NCI-H146 treated with DMSO at 0.1 percent for 48 hours (cell line): ENCODE measurements at regions not wholly inside any gene's neighbourhood (a gene's known extent, or its start where the extent isn't known, plus 50 kb on each side); places are given as distances from the start of the nearest gene placed in this dataset.
"Not testable (repeated sequence)": the region's sequence is repeated elsewhere in the genome, so short reads cannot be mapped to it uniquely, and the experiment has no call there.

Source experiments
- DNase-seq: peaks from one replicate; lab custom pipeline; 2025; ENCODE audit not compliant: unreplicated experiment; lab: John Stamatoyannopoulos, UW

DNA sequence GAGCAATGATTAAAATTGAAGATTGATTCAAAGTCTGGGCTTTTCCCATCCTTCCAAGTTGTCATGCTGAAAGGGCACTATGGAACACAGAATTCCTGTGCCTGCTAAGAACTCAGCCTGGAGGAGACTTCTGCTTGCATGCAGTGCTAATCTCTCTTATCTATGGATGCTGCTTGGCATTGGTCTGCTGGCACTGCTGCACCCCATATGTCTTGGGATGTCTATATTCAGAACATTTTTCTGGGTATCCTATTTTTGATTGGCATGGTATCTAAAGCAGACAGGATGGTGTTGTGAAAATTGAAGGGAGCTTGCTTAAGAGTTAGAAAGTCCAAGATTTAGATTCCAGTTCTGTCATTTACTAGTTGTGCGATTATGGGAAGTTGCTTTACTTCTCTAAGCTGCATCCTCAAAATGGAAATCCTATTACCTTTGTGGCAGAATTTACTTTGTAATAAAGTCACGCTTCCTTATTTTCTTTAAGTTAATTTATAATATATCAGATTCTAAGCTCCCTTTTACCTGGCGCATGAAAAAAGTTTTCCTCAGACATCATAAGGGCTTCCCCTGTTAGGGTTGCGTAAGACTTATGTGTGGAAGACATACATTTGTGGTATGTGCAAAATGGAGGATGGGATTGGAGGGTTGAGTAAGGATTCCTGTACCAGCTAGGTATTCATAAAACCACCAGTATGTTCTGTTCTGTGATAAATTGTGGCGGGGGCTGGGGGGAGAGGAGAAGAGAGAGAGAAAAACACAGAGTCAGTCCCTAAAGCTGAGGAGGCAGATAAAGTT, 254.0 kb downstream of the DMAC1 start:
- no peak for DNase-seq

DNA sequence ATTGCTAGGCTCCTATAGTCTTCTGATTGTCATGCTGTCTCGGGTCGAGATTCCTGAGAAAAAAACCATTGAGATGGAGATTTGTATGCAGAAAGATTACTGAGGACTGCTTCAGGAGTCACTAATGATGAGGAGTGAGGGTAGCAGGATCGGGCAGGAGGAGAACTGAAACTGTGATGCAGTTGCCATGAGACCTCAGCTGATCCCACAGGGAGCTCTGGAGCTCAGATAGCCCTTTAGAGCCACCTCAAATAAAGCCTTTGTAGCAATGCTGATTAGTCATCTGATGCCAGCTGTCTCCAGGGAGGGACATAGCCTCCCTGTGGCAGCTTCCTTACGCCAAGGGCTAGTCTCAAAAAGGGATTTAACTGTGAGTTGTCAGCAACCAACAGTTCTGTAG, 256.9 kb downstream of the DMAC1 start:
- DNase-seq: peak; percentile 70

DNA sequence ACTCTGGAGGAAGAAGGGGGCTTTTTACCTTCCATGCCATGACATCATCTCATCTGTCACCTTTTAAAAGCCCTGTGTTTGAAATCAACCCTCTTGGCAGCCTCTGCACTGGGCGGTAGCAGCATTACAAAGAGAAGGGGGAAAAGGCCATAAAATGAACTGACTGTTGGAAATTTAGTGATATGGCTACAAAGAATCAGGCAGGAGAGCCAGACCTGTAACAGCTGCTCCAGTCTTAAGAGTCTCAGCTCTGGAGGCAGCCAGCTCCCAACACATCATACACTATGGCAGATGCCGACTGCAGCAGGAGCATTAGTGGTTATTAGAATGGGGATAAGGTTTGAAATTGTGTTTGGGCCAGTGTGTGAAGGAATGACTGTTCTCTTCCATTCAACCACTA, 257.5 kb downstream of the DMAC1 start:
- no peak for DNase-seq

DNA sequence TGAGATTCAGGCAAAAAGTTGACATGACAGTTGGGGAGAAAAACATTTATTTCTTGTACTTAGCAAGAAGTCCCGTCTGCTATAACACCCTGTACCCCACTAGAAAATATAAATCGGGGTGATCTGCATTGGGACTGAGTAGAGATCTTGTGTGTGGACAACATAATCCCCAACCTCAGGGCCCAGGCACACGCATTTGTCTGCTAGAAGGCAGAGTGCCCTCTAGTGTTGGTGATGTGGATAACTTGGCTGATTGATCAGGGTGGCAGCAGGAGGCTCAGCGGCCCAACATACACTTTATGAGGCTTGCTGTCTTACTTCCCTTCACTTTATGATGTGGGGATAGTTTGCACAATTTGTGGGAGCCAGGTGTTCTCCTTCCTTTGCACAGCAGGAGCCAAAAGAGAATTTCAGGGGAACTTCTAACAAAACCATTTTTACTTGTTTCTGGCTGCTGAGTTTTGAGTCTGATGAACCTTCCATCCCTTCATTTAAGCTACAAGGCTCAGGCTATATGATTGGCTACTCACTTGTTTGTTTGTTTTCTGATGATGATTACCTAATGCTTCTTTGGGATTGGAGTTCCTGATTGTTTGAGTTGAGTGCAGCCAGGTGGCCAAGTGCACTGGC, 263.2 kb downstream of the DMAC1 start:
- DNase-seq: peak; percentile 84

DNA sequence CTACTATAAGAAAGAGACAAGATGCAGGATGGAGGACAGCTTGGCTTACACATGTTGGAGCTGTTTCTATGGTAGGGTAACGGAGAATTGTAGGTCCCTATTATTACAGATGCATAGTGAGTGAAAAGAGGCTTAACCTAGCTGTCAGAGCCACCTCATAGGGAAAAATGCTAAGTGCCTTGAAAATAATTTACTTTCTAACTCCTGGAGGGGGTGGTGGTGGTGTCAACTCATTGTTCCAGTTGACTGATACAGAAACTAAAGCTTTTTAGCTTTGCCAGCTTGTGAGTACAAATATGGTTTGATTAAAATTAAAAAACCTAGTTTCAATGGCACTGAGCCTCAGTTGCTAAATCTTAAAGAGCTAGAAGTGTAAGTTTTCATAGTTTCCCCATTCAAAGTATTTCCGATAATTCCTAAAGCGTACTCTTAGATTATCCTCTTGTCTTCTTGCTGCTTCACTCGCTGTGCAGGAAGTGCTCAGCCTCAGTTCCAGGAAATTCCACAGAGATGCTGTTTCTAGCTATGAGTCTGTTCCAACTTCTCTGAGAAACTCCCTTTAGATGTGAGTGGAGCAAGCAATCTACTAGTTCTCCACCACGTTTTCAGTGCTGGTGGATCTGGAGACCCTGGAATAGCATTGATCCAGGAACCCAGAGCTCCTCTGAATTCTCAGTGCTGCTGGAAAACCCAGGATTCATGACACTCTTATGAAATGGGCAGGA, 265.2 kb downstream of the DMAC1 start:
- DNase-seq: no peak

DNA sequence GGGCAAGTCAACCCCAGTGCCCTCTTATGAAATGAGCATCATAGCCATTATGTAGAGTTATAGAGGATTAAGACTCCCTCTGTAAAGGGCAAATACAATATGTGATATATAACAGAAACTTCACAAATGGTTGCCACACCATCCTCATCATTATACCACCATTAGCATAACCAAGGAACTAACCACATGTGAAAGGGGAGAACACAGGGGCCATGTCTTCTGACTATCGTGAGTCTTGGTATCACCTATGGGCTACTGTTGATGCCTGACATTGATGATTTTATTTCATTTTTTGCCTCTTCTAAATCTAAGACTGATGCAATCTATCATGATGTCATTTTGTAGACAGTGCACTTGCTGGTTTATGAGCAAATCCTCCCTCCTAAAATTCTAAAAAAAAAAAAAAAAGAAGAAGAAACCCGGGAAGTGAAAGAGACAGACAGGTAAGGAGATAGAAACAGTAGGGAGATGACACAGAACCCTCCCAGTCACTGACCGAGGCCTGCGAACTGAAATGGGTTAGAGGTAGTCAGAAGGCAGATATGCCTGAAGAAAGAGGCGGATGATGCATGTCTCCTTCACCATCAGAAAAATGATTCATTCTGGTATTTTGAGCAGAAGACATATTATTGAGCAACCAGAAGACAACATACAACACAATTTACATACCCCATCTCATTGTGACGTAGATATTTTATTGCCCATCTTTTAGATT, 266.0 kb downstream of the DMAC1 start:
- no peak for DNase-seq

DNA sequence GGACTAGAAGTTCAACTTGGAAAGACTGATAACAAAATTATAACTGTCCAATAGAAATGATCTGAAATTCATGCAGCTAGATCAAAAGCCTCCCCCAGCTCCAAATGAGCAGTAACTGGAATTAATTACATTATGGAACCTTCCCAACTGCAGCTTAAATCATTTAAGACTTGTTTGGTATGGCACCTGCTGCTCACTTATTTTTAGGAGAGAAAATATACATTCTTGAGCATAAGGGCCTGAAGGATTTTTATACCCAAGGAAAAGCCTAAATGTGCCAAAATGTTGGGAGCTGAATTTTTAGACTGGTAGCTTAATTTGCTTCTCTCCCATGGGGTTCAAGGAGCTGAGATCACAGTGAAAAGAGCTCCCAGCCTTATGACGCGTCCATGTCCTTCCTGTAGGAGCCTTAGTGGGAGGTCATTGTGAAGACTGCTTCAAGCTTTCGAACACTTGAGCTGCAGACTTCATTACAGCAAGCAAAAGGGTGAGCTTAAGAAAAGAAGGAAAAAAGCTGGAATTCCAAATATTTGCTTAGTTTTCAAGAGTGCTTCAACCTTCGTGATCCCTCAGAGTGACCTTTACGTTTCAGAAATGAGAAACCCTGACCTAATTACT, 276.0 kb downstream of the DMAC1 start:
- DNase-seq: no peak

DNA sequence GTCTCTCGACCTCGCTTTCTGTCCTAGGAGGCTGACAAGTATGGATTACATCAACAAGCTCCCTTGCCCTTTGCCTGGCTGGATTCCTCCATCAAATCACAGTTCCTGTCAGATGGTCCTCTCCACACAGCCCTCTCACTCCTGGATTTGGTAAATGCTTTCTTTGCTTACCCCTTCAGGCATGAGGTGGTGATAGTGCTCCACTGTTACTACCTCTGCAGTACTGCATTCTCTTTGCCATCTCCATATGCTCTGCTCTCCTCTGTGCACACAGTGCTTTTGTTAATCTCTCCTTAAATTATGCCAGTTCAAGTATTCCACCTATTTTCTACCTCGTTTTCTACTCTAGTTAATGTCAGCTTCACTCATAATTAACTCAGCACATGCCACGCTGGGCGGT, 279.2 kb downstream of the DMAC1 start:
- no peak for DNase-seq

DNA sequence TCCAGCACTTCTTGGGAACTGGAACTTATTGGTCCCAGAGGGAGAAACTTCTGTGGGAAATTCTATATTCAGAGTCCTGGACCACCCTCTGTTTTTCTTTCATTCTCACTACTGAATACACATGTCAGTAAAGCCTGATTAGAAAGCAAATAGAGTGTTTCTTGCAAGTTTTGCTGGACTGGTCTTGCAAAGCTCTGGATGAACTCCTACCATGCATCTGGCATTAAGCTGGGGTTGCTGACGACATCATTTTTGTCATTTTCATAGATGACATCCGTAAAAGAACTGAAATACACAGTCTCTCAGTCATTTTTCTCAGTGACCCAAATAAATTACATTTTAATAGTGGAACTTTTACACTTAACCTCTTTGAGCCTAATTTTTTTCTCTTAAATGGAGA, 283.2 kb downstream of the DMAC1 start:
- no peak for DNase-seq

DNA sequence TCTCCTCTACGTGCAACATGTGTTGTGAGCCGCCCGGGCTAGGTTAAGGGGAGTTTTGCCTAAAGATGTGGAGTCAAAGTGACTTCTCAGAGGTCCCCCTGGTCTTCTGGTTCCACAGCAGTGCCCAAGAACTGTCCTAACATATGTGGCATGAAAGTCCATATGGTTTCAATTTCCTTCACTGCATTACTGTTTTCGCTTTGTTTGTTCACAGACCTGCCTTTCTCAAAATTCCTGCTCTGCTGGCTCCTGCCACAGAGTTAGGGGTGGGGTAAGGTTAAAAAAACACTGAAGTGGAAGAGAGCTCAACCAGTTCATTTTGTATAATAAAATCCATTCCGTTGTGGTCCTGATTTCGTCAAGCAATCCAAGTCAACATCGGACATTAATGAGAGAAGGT, 289.4 kb downstream of the DMAC1 start:
- no peak for DNase-seq

DNA sequence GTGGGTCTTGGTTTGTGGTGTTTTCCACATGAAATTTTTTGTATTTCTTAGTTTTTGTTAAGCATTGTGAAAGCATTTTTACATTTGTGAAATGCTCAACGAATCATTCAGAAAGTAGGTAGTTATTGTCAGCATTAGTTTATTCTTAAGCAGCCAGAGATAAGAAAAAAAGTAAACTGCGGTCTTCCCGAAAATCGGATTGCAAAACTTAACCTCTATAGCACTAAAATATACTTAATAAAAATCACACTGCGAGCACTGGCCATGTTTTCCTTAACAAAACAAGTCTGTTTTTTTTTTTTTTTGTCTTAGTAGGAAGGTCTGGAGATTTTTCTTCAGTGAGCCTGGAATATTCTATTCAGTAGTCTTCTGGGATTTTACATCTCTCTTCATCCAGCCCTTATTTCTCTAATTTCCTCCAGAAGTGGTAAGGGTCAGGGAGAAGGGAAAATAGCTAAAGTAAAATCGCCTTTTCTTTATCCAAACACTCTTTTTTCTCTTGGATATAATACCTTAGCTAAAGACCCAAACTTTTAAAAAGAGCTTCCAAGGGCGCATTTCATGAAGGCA, 289.9 kb downstream of the DMAC1 start:
- no peak for DNase-seq

DNA sequence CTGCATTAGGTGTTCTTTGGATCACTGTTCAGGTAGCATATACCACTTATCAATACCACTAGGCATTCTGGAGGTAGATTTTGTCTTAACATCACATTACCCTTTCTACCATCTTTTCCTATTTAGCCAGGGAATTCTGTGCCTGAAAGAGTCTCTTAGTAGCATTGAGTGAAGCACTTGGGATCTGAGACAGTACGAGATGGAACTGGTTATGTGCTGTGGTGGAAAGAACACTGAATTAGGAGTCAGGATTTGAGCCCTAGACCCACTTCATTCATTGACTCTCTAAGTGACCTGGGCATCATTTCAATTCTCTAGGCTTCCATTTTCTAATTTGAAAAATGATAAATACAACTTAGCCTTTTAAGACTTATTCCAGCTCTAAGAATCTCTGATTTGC, 291.1 kb downstream of the DMAC1 start:
- no peak for DNase-seq

DNA sequence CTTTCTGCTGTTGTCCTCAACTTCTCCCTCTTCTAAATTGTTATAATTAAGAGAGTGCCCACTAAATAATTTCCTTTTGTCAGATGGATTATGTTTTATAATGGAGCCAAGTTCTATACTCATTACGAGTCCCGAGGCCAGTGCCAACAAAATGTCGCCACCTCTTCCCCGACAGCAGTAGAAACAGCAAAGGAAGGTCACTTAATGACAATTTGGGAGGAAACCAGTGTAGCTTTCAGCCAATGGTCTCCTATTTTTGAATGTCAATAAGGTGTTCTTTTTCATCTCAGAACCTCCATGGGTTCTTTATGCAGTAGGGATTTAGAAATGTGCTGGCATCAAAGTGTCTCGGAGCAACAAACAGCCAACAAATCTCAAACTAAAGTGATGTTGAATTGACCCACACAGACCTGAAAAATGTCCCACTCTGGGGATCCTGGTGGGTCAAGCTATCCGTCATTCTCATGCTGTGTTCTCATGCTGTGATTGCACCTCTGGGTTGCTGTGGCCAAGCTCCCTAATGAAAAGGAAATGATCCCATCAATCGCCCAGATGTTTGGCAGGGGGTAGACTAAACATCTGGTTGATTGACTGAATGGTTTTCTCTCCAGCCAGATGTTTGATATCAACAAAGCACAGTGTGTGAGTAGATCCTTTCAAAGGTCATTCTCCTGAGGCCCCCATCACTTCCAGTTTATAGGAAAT, 291.9 kb downstream of the DMAC1 start:
- no peak for DNase-seq

DNA sequence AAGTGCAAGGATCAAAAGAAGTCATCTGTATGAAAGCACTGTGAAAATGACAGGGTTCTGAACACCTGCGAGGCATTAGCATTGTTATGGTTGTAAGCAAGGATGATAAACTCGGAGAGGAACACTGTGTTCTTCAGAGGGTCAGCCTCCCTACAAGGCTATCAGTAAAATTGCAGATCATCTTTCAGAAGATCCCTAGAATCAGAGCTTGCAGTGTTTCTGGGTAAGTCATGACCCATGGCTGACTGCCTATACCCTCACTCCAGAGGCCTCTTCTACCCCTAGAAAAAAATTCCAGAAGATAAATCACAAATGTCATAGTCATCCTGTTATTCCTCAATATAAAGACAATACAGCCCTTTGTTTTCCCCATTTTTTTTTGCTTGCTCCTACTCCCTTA, 292.6 kb downstream of the DMAC1 start:
- no peak for DNase-seq

DNA sequence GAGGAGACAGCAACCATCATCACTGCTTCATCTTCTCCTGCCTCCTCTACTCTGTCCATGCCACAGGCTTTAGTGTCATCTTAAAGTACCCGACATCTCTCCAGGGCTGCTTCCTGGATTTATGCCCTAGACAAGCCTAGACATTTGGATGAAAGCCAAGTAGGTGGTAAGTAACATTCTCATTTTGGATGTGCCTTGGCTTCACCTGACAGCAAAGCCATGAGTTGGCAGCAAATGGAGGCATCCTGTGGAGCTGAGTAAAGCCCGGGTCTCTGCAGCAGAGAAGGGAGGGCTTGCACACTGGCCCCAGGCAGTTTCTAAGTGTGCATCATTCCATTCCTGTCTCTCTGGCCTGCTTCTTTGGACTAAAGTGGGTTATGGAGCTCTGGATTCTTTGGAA, 299.1 kb downstream of the DMAC1 start:
- DNase-seq: no peak

DNA sequence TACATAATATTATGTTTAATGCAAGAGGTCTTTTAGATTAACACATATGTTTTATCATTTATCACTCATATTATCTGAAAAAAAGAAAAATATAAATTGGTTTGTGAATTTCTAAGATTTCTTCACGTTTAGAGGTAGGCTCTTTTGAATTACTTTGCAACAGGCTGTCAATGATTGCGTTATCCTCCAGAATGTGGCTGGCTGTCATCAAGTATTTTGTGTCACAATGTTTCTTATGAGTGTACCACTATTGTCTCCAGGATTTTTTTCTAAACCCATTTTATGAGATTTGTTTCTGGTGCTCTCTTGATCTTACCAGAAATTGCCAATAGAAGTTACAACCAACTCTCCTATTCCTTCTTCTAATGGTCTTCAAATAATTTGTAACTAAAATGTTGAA, 307.9 kb downstream of the DMAC1 start:
- no peak for DNase-seq

DNA sequence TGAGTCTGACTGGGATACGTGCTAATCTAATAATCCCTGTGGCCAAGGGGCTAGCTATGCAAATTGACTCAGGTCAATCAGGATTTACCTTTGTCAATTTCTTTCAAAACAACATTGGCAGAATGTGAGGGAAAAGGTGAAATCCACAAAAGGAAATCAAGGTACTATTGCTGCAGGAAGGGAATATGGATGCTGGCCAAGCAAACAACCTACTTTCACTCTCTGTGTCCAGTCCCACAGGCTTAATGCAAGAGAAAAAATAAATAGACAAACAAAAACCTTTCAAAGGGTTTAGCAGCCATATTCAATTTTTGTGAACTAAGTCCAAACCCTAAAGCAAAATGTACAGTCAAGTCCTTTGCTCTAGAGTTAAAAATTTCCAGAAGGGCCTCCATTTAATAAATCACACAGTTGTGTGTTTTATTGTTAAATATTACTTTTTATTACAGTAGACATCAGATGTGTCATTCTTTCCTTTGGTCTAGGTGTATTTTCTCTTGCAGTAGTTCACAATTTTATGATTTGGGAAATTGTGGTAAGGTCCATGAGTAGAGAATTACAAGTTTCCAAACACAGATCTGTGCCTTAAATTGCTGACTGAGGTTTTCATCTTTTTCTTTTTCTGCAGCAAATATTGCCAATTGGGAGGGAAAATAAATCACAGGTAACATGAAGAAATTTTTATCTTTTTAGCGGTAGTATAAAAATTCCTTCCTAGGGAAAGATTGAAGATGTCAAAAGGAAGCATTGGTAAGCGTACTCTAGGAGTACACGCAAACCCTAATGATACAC, 309.1 kb downstream of the DMAC1 start:
- no peak for DNase-seq

DNA sequence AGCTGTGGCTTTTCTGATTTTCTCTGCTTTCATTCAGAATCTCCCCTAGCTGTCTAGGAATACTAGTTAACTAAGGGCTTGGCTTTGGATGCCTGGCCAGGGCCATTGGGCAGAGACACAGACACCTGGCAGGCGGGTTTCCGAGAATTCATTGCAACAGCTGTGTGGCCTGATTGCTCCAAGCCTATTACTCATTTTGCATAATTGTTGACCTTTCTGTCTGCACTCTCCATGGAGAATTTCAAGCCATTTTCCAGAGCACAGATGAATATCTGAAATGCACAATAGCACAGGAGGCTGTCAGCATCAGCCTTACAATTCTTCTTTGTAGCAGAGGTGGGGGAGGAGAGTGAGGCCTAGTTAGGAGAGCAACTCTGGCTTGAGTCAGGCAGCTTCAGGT, 310.5 kb downstream of the DMAC1 start:
- DNase-seq: peak; percentile 93

DNA sequence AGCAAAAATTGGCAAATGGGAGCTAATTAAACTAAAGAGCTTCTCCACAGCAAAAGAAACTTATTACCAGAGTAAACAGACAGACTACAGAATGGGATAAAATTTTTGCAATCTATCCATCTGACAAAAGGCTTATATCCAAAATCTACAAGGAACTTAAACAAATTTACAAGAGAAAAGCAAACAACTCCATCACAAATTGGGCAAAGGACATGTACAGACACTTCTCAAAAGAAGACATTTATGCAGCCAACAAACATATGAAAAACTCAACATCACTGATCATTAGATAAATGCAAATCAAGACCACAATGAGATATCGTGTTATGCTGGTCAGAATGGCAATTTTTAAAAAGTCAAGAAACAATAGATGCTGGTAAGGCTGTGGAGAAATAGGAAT, 315.6 kb downstream of the DMAC1 start:
- DNase-seq: not testable (repeated sequence)
